HCT116 (cell line): ENCODE measurements at regions not wholly inside any gene's neighbourhood (a gene's known extent, or its start where the extent isn't known, plus 50 kb on each side); places are given as distances from the start of the nearest gene placed in this dataset.

ENCODE experiments used
- ATAC-seq: fragments of 200-7000 bp; cut with Tn5 transposase; 2 replicates; pipeline ENCODE4 v1.9.1; 2020; ENCODE audit warnings: mild to moderate bottlenecking, moderate library complexity
- BruUV-seq: library from RNA; stranded (reverse); fragments of 400-500 nt; replicated peaks from 2 replicates; lab custom pipeline; 2021; lab: Mats Ljungman, UMichigan
- CTCF ChIA-PET: fragments of 300-600 bp; sonication (Branson Sonifier 250); formaldehyde crosslinking; loops from one replicate; lab custom pipeline; 2021; ENCODE audit warnings: antibody characterized with exemption; lab: Charles Lee
- POLR2A ChIA-PET: fragments of 300-600, 350-600 bp; sonication (Branson Sonifier 250); formaldehyde crosslinking; loops from one replicate; lab custom pipeline; 2021; ENCODE audit warnings: antibody characterized with exemption; lab: Charles Lee
- RAD21 ChIA-PET, 2 experiments: fragments of 300-600 bp; sonication (Branson Sonifier 250); formaldehyde crosslinking; loops; one replicate each; lab custom pipeline; 2023; ENCODE audit warnings: low total read pairs in 2 of 2; ENCODE audit not compliant: uncharacterized antibody in 2 of 2, unreplicated experiment in 2 of 2, low non-redundant PET in 1 of 2; lab: Charles Lee
- DNase-seq: peaks from one replicate; pipeline ENCODE4 v3.0.0-alpha.2; 2010; ENCODE audit warnings: low read depth, low spot score
- H2AFZ ChIP-seq: fragments of 200-600 bp; shearing (Covaris generic), sonication (generic); 2 replicates; pipeline ENCODE4 v1.6.1; 2017; ENCODE audit warnings: low read depth, mixed run types, mixed read lengths, antibody characterized with exemption, low read length; ENCODE audit not compliant: poor library complexity, severe bottlenecking
- H3K27ac ChIP-seq: 2 replicates; pipeline ENCODE4 v1.5.1; 2012; ENCODE audit warnings: low read depth, low read length
- H3K27me3 ChIP-seq: fragments of 200-600 bp; sonication (generic); 2 replicates; pipeline ENCODE4 v1.6.1; 2016; ENCODE audit warnings: mixed run types, low read length, mixed read lengths; ENCODE audit not compliant: insufficient read depth
- H3K36me3 ChIP-seq, 2 experiments: fragments of 200-500 bp in 1 of 2; fragments of 200-600 bp in 1 of 2; sonication (Bioruptor generic) in 1 of 2; sonication (generic) in 1 of 2; 2 replicates each; pipeline versions ENCODE4 v1.5.1 to v1.6.1; 2014 to 2016; ENCODE audit warnings: low read length in 2 of 2, inconsistent platforms in 1 of 2, mixed read lengths in 1 of 2, mixed run types in 1 of 2; ENCODE audit not compliant: insufficient read depth in 2 of 2, control insufficient read depth in 1 of 2
- H3K4me1 ChIP-seq, 2 experiments: fragments of 200-600 bp in 1 of 2; sonication (generic) in 1 of 2; 2 replicates each; pipeline versions ENCODE4 v1.5.1 to v1.6.1; 2012 to 2017; ENCODE audit warnings: low read length in 2 of 2, inconsistent platforms in 1 of 2, mild to moderate bottlenecking in 1 of 2, mixed read lengths in 1 of 2, mixed run types in 1 of 2, moderate library complexity in 1 of 2; ENCODE audit not compliant: insufficient read depth in 2 of 2, control insufficient read depth in 1 of 2
- H3K4me2 ChIP-seq: fragments of 200-600 bp; sonication (generic); 2 replicates; pipeline ENCODE4 v1.6.1; 2017; ENCODE audit warnings: mixed run types, low read length, mixed read lengths
- H3K4me3 ChIP-seq, 2 experiments: fragments of 200-600 bp in 1 of 2; sonication (generic) in 1 of 2; replicated peaks in 1 of 2; 2 replicates each; pipeline ENCODE4 v1.5.1; 2011 to 2016; ENCODE audit warnings: low read length in 2 of 2, control low read depth in 1 of 2, low read depth in 1 of 2, mild to moderate bottlenecking in 1 of 2, mixed read lengths in 1 of 2, mixed run types in 1 of 2
- H3K79me2 ChIP-seq: fragments of 200-600 bp; sonication (generic); 2 replicates; pipeline ENCODE4 v1.6.1; 2017; ENCODE audit warnings: mild to moderate bottlenecking, mixed run types, low read length, moderate library complexity, mixed read lengths; ENCODE audit not compliant: insufficient read depth
- H3K9ac ChIP-seq: fragments of 200-600 bp; sonication (generic); 2 replicates; pipeline ENCODE4 v1.6.1; 2016; ENCODE audit warnings: low read length, mixed read lengths
- H3K9me2 ChIP-seq: fragments of 200-600 bp; sonication (generic), shearing (Covaris generic); 2 replicates; pipeline ENCODE4 v1.6.1; 2017; ENCODE audit warnings: mixed run types, mild to moderate bottlenecking, moderate library complexity; ENCODE audit not compliant: insufficient read depth
- H3K9me3 ChIP-seq, 2 experiments: fragments of 200-500 bp in 1 of 2; fragments of 200-600 bp in 1 of 2; sonication (Bioruptor generic) in 1 of 2; sonication (generic) in 1 of 2; 2 replicates each; pipeline ENCODE4 v1.6.1; 2014 to 2017; ENCODE audit warnings: low read length in 2 of 2, mixed read lengths in 2 of 2, inconsistent platforms in 1 of 2, low read depth in 1 of 2, mild to moderate bottlenecking in 1 of 2, mixed run types in 1 of 2, moderate library complexity in 1 of 2; ENCODE audit not compliant: control insufficient read depth in 1 of 2, insufficient read depth in 1 of 2
- H4K20me1 ChIP-seq: fragments of 200-600 bp; sonication (generic), shearing (Covaris generic); 2 replicates; pipeline ENCODE4 v1.6.1; 2017; ENCODE audit warnings: mixed run types, mild to moderate bottlenecking, moderate library complexity; ENCODE audit not compliant: insufficient read depth
- CBX3 ChIP-seq: IDR thresholded peaks from 2 replicates; pipeline ENCODE4 v1.6.1; 2012; ENCODE audit warnings: low read depth
- CEBPB ChIP-seq: IDR thresholded peaks from 2 replicates; pipeline ENCODE4 v1.6.1; 2012; ENCODE audit warnings: low read depth
- EZH2 ChIP-seq: fragments of 200-600 bp; sonication (generic); IDR thresholded peaks from 2 replicates; pipeline ENCODE4 v1.6.1; 2017; ENCODE audit warnings: antibody characterized with exemption, mixed run types
- MAX ChIP-seq: IDR thresholded peaks from 2 replicates; pipeline ENCODE4 v1.6.1; 2012
- POLR2A ChIP-seq: IDR thresholded peaks from 2 replicates; pipeline ENCODE4 v1.7.0; 2011; ENCODE audit warnings: borderline replicate concordance; ENCODE audit not compliant: insufficient read depth, insufficient read length; ENCODE audit errors: extremely low read depth
- POLR2AphosphoS5 ChIP-seq: IDR thresholded peaks from 2 replicates; pipeline ENCODE4 v1.6.1; 2011; ENCODE audit warnings: mild to moderate bottlenecking, low read depth, low read length, moderate library complexity
- RAD21 ChIP-seq: IDR thresholded peaks from 2 replicates; pipeline ENCODE4 v1.6.1; 2012; ENCODE audit warnings: low read depth, mild to moderate bottlenecking
- SIN3A ChIP-seq: IDR thresholded peaks from 2 replicates; pipeline ENCODE4 v1.6.1; 2012; ENCODE audit warnings: low read depth
- SP1 ChIP-seq: IDR thresholded peaks from 2 replicates; pipeline ENCODE4 v1.6.1; 2012; ENCODE audit warnings: low read depth
- SRF ChIP-seq: IDR thresholded peaks from 2 replicates; pipeline ENCODE4 v1.6.1; 2012; ENCODE audit warnings: low read depth
- TCF7L2 ChIP-seq: IDR thresholded peaks from 2 replicates; pipeline ENCODE4 v1.7.0; 2011; ENCODE audit warnings: borderline replicate concordance, inconsistent platforms; ENCODE audit not compliant: insufficient read depth, insufficient read length; ENCODE audit errors: extremely low read depth
- YY1 ChIP-seq: IDR thresholded peaks from 2 replicates; pipeline ENCODE4 v1.6.1; 2011; ENCODE audit warnings: low read length, low read depth, moderate library complexity, mild to moderate bottlenecking; ENCODE audit not compliant: insufficient replicate concordance; ENCODE audit errors: extremely low read depth
- ZFX ChIP-seq: fragments of 450-650 bp; IDR thresholded peaks from 2 replicates; pipeline ENCODE4 v1.6.1; 2017
- ZNF274 ChIP-seq: fragments of 200-500 bp; sonication (Bioruptor generic); IDR thresholded peaks from 2 replicates; pipeline ENCODE4 v1.6.1; 2014; ENCODE audit warnings: mild to moderate bottlenecking, low read depth, low read length, inconsistent platforms
- intact Hi-C: fragments of 100-400 bp; cut with micrococcal nuclease; formaldehyde crosslinking; loops from 2 replicates; pipeline ENCODE4 v1.10.0; 2022
- TF ChIP-seq, protein P1 (sequence below), 3 experiments: fragments of 200-600 bp in 1 of 3; sonication (generic) in 1 of 3; IDR thresholded peaks in 2 of 3; conservative IDR thresholded peaks in 1 of 3; 2 replicates each; pipeline ENCODE4 v1.5.1; 2012 to 2017; ENCODE audit warnings: low read depth in 2 of 3, low read length in 2 of 3, antibody characterized with exemption in 1 of 3, borderline replicate concordance in 1 of 3, control low read depth in 1 of 3, mild to moderate bottlenecking in 1 of 3, mixed read lengths in 1 of 3, mixed run types in 1 of 3, moderate library complexity in 1 of 3; ENCODE audit not compliant: insufficient read depth in 1 of 3
- TF ChIP-seq, protein P2 (sequence below): IDR thresholded peaks from 2 replicates; pipeline ENCODE4 v1.6.1; 2012

GRCh38 chr7:68964060-68964459 lies 634.2 kb upstream of the AUTS2 start:
- no peak overlapping the region for H3K4me2 ChIP-seq
- no peak overlapping the region for H3K4me3 ChIP-seq
- no peaks in the 10 kb centered on the region for H4K20me1 ChIP-seq
- ChIA-PET POLR2A (no interaction called here), RAD21 (no interaction called here), CTCF (no interaction called here)
- H3K27me3 ChIP-seq: no peaks in the 10 kb centered on the region
- DNase-seq (no peak), ATAC-seq (no peak)
- no peaks in the 10 kb centered on the region for H3K79me2 ChIP-seq
- TF ChIP-seq POLR2AphosphoS5 (no peak), SIN3A (no peak), CBX3 (no peak), ZFX (no peak), ZNF274 (no peak), MAX (no peak), SRF (no peak), POLR2A (no peak)
- TF ChIP-seq, protein P1, sequence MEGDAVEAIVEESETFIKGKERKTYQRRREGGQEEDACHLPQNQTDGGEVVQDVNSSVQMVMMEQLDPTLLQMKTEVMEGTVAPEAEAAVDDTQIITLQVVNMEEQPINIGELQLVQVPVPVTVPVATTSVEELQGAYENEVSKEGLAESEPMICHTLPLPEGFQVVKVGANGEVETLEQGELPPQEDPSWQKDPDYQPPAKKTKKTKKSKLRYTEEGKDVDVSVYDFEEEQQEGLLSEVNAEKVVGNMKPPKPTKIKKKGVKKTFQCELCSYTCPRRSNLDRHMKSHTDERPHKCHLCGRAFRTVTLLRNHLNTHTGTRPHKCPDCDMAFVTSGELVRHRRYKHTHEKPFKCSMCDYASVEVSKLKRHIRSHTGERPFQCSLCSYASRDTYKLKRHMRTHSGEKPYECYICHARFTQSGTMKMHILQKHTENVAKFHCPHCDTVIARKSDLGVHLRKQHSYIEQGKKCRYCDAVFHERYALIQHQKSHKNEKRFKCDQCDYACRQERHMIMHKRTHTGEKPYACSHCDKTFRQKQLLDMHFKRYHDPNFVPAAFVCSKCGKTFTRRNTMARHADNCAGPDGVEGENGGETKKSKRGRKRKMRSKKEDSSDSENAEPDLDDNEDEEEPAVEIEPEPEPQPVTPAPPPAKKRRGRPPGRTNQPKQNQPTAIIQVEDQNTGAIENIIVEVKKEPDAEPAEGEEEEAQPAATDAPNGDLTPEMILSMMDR (IDR thresholded peaks at IDR 0.05 in 2 of 3, conservative IDR thresholded peaks at IDR 0.05 in 1 of 3; ENCODE audit: borderline replicate concordance in 1 of 3, insufficient read depth in 1 of 3, low read depth in 2 of 3, low read length in 2 of 3): no peak
- BruUV-seq: no TSS peak
- no peak overlapping the region for H3K27ac ChIP-seq
- no peak overlapping the region for H2AFZ ChIP-seq
- H3K9ac ChIP-seq: no peak overlapping the region
- H3K9me2 ChIP-seq: no peaks in the 10 kb centered on the region
- H3K36me3 ChIP-seq: no peaks in the 10 kb centered on the region
- H3K9me3 ChIP-seq: peaks cover 0 to 22% of the 10 kb centered on the region in 2 experiments; a peak in 2 of 4 replicates
- H3K4me1 ChIP-seq: no peaks in the 10 kb centered on the region
- intact Hi-C loops: no loop called here

DNA sequence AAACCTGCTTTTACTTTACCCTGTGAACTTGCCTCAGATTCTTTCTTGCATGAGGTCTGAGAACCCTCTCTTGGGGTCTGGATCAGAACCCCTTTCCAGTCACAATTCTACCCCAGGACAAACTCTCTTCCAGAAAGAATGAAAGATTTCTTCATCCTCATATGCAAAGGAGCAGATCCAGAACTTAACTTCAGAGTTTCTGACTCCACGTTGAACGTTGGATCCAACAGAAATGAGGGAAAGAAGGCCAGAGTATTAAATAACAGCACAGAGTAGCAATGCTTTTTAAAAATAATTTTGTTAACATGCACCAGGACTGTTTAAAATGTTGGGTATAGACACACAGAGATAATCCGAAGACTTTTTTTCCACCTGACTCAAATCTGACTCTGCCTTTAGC lies 632.9 kb upstream of the AUTS2 start:
- Histone ChIP-seq H3K9ac (no peak overlapping the region), H3K27ac (no peak overlapping the region), H3K9me3 (peaks cover 4 to 26% of the 10 kb centered on the region in 2 experiments; a peak in 2 of 4 replicates), H2AFZ (no peak overlapping the region), H3K9me2 (no peaks in the 10 kb centered on the region), H4K20me1 (no peaks in the 10 kb centered on the region), H3K36me3 (no peaks in the 10 kb centered on the region), H3K79me2 (no peaks in the 10 kb centered on the region), H3K27me3 (no peaks in the 10 kb centered on the region), H3K4me2 (no peak overlapping the region), H3K4me3 (no peak overlapping the region), H3K4me1 (no peaks in the 10 kb centered on the region)
- ChIA-PET POLR2A (no interaction called here), RAD21 (no interaction called here), CTCF (no interaction called here)
- ATAC-seq (no peak), DNase-seq (no peak)
- BruUV-seq: no TSS peak
- intact Hi-C loops: no loop called here
- TF ChIP-seq, protein P2, sequence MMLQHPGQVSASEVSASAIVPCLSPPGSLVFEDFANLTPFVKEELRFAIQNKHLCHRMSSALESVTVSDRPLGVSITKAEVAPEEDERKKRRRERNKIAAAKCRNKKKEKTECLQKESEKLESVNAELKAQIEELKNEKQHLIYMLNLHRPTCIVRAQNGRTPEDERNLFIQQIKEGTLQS: no peak
- TF ChIP-seq RAD21 (no peak), SRF (no peak), EZH2 (no peak), YY1 (no peak), CEBPB (no peak), TCF7L2 (no peak), MAX (no peak), SP1 (no peak), POLR2AphosphoS5 (no peak), ZFX (no peak)
- TF ChIP-seq, protein P1 (IDR thresholded peaks at IDR 0.05 in 2 of 3, conservative IDR thresholded peaks at IDR 0.05 in 1 of 3; ENCODE audit: borderline replicate concordance in 1 of 3, insufficient read depth in 1 of 3, low read depth in 2 of 3, low read length in 2 of 3): no peak
